Right lobe of liver (tissue), 6 donors: ENCODE measurements at regions not wholly inside any gene's neighbourhood (a gene's known extent, or its start where the extent isn't known, plus 50 kb on each side); places are given as distances from the start of the nearest gene placed in this dataset.

ENCODE experiments used
- ATAC-seq, 4 donors: fragments of 200-7000 bp; cut with Tn5 transposase; one replicate each; pipeline ENCODE4 v1.9.1; 2020; ENCODE audit warnings: mild to moderate bottlenecking in 4 of 4, moderate library complexity in 4 of 4
- DNase-seq, 3 donors: peaks; one replicate each; pipeline ENCODE4 v3.0.0-alpha.2; 2020
- H3K27ac ChIP-seq, 3 donors: fragments of 200-600 bp; one replicate each; pipeline ENCODE4 v1.8.0; 2022
- H3K27me3 ChIP-seq, 2 donors: fragments of 200-600 bp; one replicate each; pipeline ENCODE4 v1.8.0; 2022
- H3K36me3 ChIP-seq, 4 donors: fragments of 200-600 bp; sonication (generic) in 1 of 4; one replicate each; pipeline versions ENCODE4 v1.5.1 to v1.8.0; 2017 to 2022; ENCODE audit warnings: control low read depth in 1 of 4
- H3K4me1 ChIP-seq, 4 donors: fragments of 200-600 bp; sonication (generic) in 1 of 4; one replicate each; pipeline versions ENCODE4 v1.5.1 to v1.8.0; 2017 to 2022; ENCODE audit warnings: control low read depth in 1 of 4
- H3K4me3 ChIP-seq, 3 donors: fragments of 200-600 bp; one replicate each; pipeline ENCODE4 v1.8.0; 2022
- H3K9me3 ChIP-seq, 4 donors: fragments of 200-600 bp; sonication (generic) in 1 of 4; one replicate each; pipeline versions ENCODE4 v1.5.1 to v1.8.0; 2017 to 2022; ENCODE audit warnings: control low read depth in 1 of 4
- CTCF ChIP-seq, 4 donors: fragments of 200-600 bp in 3 of 4; fragments of 450-650 bp in 1 of 4; IDR thresholded peaks; one replicate each; pipeline versions ENCODE4 v1.5.1 to v1.8.0; 2016 to 2022; ENCODE audit warnings: antibody characterized with exemption in 4 of 4, mild to moderate bottlenecking in 2 of 4
- POLR2A ChIP-seq: fragments of 450-650 bp; IDR thresholded peaks from one replicate; pipeline ENCODE4 v1.6.1; 2017; ENCODE audit warnings: antibody characterized with exemption, mild to moderate bottlenecking
- WGBS: methylation state at CpG from one replicate; pipeline ENCODE4 v1.1.6; 2018; ENCODE audit warnings: low coverage, low lambda C conversion rate; ENCODE audit not compliant: insufficient coverage; ENCODE audit errors: missing lambda C conversion rate; 5-methylcytosine and 5-hydroxymethylcytosine counted together
- intact Hi-C, 2 donors: fragments of 100-400 bp; cut with DNase I; formaldehyde crosslinking; loops; one replicate each; pipeline versions ENCODE4 v1.11.2 to v1.14.1; 2022
- donor health status: DM: no; HTN: yes; CAD: no.
- donor health status: DM: no; HTN: no; CAD: no.
- donor health status: DM: no; HTN: no; CAD: no.
- donor health status: DM: no; HTN: yes; CAD: no.
- donor health status: DM: no; HTN: yes; CAD: no.

GRCh38 chr2:21812766-21813165 lies 689.0 kb downstream of the TDRD15 start:
- Histone ChIP-seq H3K4me1 (no peaks in the 10 kb centered on the region), H3K36me3 (no peaks in the 10 kb centered on the region), H3K9me3 (no peaks in the 10 kb centered on the region), H3K4me3 (no peak overlapping the region), H3K27ac (no peak overlapping the region), H3K27me3 (no peaks in the 10 kb centered on the region)
- DNase-seq (no peak), ATAC-seq (no peak)
- intact Hi-C loops = no loop called here
- 83% methylated on average over 1 of the region's 1 CpG for WGBS
- TF ChIP-seq CTCF (IDR thresholded peaks at IDR 0.05) (no peak), POLR2A (no peak)

- no peak for TF ChIP-seq CTCF (IDR thresholded peaks at IDR 0.05)
- no peak for TF ChIP-seq POLR2A
- Histone ChIP-seq H3K27ac (no peak overlapping the region), H3K9me3 (no peaks in the 10 kb centered on the region), H3K4me3 (no peak overlapping the region), H3K36me3 (no peaks in the 10 kb centered on the region), H3K4me1 (no peaks in the 10 kb centered on the region), H3K27me3 (no peaks in the 10 kb centered on the region)
- intact Hi-C loops = no loop called here
- WGBS = 46% methylated on average over 4 of the region's 4 CpGs
- ATAC-seq = no peak
- DNase-seq = no peak
These were observed 690.9 kb downstream of the TDRD15 start for GRCh38 chr2:21814588-21815149.

- Histone ChIP-seq H3K4me3 (no peak overlapping the region), H3K27me3 (no peaks in the 10 kb centered on the region), H3K9me3 (no peaks in the 10 kb centered on the region), H3K4me1 (no peaks in the 10 kb centered on the region), H3K27ac (no peak overlapping the region), H3K36me3 (no peaks in the 10 kb centered on the region)
- DNase-seq (no peak), ATAC-seq (no peak)
- TF ChIP-seq CTCF (IDR thresholded peaks at IDR 0.05) (no peak), POLR2A (no peak)
- 59% methylated on average over 7 of the region's 7 CpGs for WGBS
- intact Hi-C loops = no loop called here
These were observed 694.5 kb downstream of the TDRD15 start for GRCh38 chr2:21818212-21818795.

GRCh38 chr2:21819454-21819853 lies 695.7 kb downstream of the TDRD15 start:
- DNase-seq (no peak), ATAC-seq (no peak)
- H3K4me3 ChIP-seq = no peak overlapping the region
- no peaks in the 10 kb centered on the region for H3K9me3 ChIP-seq
- no peaks in the 10 kb centered on the region for H3K4me1 ChIP-seq
- intact Hi-C loops = no loop called here
- WGBS = 54% methylated on average over 2 of the region's 2 CpGs
- H3K36me3 ChIP-seq = no peaks in the 10 kb centered on the region
- H3K27me3 ChIP-seq = no peaks in the 10 kb centered on the region
- TF ChIP-seq POLR2A (no peak), CTCF (IDR thresholded peaks at IDR 0.05) (no peak)
- H3K27ac ChIP-seq = no peak overlapping the region
